Thyroid gland (tissue), 4 donors: ENCODE measurements at regions not wholly inside any gene's neighbourhood (a gene's known extent, or its start where the extent isn't known, plus 50 kb on each side); places are given as distances from the start of the nearest gene placed in this dataset.

Experiments used
- DNase-seq, 2 donors: peaks; one replicate each; pipeline ENCODE4 v3.0.0-alpha.2; 2019
- H3K27ac ChIP-seq, 3 donors: fragments of 200-600 bp; sonication (generic); 1 replicate in 2 of 3; 2 replicates in 1 of 3; pipeline ENCODE4 v1.5.1; 2016 to 2019; ENCODE audit warnings: mild to moderate bottlenecking in 1 of 3, moderate library complexity in 1 of 3
- H3K27me3 ChIP-seq: fragments of 200-600 bp; sonication (generic); one replicate; pipeline ENCODE4 v1.5.1; 2019
- H3K36me3 ChIP-seq, 2 donors: fragments of 200-600 bp; sonication (generic); one replicate each; pipeline ENCODE4 v1.5.1; 2016 to 2019
- H3K4me1 ChIP-seq, 2 donors: fragments of 200-600 bp; sonication (generic); one replicate each; pipeline ENCODE4 v1.5.1; 2017 to 2019
- H3K4me3 ChIP-seq, 3 donors: fragments of 200-600 bp; sonication (generic); replicated peaks in 1 of 3; 1 replicate in 2 of 3; 2 replicates in 1 of 3; pipeline ENCODE4 v1.5.1; 2016; ENCODE audit warnings: mild to moderate bottlenecking in 1 of 3
- H3K9me3 ChIP-seq: fragments of 200-600 bp; sonication (generic); one replicate; pipeline ENCODE4 v1.5.1; 2017
- POLR2A ChIP-seq, 2 donors: fragments of 450-650 bp; IDR thresholded peaks; one replicate each; pipeline ENCODE4 v1.6.1; 2017; ENCODE audit warnings: antibody characterized with exemption in 2 of 2, mild to moderate bottlenecking in 2 of 2, moderate library complexity in 1 of 2
- WGBS, 2 donors: methylation state at CpG; one replicate each; pipeline ENCODE4 v1.1.5; 2017; 5-methylcytosine and 5-hydroxymethylcytosine counted together
- intact Hi-C: fragments of 100-400 bp; cut with DNase I; formaldehyde crosslinking; loops from one replicate; pipeline ENCODE4 v1.15.1; 2023
- TF ChIP-seq, protein P1 (sequence below), 6 experiments: fragments of 200-600 bp in 3 of 6; fragments of 450-650 bp in 3 of 6; sonication (generic) in 3 of 6; IDR thresholded peaks; one replicate each; pipeline ENCODE4 v1.5.1; 2016 to 2019; ENCODE audit warnings: antibody characterized with exemption in 6 of 6, mild to moderate bottlenecking in 2 of 6, inconsistent platforms in 1 of 6, moderate library complexity in 1 of 6

DNA sequence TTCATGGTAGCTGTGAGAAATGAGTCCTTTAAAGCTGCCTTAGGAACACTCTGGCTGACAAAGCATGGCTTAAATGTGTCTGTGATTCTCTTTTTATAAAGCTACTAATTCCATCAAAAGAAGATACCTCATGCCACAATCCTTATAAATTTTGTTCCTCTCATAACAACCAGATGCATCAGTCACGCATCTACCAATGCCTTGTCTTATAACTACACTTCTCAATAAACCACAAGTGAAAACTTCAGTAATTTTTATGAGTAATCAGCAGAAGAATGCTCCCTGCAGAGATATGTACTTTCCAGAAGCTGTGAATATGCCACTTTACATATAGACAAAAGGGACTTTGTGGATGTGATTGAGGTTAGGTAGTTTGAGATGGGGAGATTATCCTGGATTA, 147.8 kb downstream of the SUCLA2 start:
- no peak for DNase-seq
- H3K4me3 ChIP-seq = no peak overlapping the region
- intact Hi-C loops = no loop called here
- WGBS, 2 donors = 86 to 96% methylated on average over 1 of the region's 1 CpG
- H3K36me3 ChIP-seq = no peaks in the 10 kb centered on the region
- H3K27me3 ChIP-seq = no peaks in the 10 kb centered on the region
- peaks cover 0 to 4% of the 10 kb centered on the region in 2 donors for H3K4me1 ChIP-seq
- no peaks in the 10 kb centered on the region for H3K9me3 ChIP-seq
- TF ChIP-seq, protein P1, sequence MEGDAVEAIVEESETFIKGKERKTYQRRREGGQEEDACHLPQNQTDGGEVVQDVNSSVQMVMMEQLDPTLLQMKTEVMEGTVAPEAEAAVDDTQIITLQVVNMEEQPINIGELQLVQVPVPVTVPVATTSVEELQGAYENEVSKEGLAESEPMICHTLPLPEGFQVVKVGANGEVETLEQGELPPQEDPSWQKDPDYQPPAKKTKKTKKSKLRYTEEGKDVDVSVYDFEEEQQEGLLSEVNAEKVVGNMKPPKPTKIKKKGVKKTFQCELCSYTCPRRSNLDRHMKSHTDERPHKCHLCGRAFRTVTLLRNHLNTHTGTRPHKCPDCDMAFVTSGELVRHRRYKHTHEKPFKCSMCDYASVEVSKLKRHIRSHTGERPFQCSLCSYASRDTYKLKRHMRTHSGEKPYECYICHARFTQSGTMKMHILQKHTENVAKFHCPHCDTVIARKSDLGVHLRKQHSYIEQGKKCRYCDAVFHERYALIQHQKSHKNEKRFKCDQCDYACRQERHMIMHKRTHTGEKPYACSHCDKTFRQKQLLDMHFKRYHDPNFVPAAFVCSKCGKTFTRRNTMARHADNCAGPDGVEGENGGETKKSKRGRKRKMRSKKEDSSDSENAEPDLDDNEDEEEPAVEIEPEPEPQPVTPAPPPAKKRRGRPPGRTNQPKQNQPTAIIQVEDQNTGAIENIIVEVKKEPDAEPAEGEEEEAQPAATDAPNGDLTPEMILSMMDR (IDR thresholded peaks at IDR 0.05) = no peak
- no peak for TF ChIP-seq POLR2A (IDR thresholded peaks at IDR 0.05)
- H3K27ac ChIP-seq = no peak overlapping the region

- H3K4me1 ChIP-seq = no peaks in the 10 kb centered on the region
- no peak for DNase-seq
- WGBS, 2 donors = 73 to 84% methylated on average over 4 of the region's 4 CpGs
- TF ChIP-seq POLR2A (IDR thresholded peaks at IDR 0.05) = no peak
- TF ChIP-seq, protein P1 (IDR thresholded peaks at IDR 0.05) = no peak
- H3K9me3 ChIP-seq = no peaks in the 10 kb centered on the region
- H3K27ac ChIP-seq = no peak overlapping the region
- no peaks in the 10 kb centered on the region for H3K27me3 ChIP-seq
- intact Hi-C loops = no loop called here
- no peak overlapping the region for H3K4me3 ChIP-seq
- no peaks in the 10 kb centered on the region for H3K36me3 ChIP-seq
Measured at GRCh38 chr13:47846886-47847285, 154.2 kb downstream of the SUCLA2 start.

DNA sequence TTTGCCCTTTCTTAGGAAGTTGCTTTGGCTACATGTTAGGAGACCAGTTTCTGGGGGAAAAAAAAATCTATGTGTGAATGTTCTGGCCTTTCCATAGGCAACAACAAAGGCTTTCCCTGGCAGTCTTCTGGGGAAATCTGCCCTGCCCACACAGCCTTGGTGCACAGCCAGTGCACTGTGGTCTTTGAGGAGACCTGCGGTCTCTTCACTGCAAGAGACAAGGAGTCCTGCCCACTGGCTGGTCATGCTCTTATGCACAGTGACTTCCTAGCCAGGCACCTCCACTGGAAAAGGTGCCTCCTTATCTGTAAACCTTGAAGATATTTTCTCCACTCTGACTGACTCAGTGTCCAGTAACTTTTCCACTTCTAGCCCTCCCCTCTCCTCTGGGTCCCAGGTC, 155.1 kb downstream of the SUCLA2 start:
- Histone ChIP-seq H3K27ac (no peak overlapping the region), H3K27me3 (no peaks in the 10 kb centered on the region), H3K4me1 (no peaks in the 10 kb centered on the region), H3K36me3 (no peaks in the 10 kb centered on the region), H3K9me3 (no peaks in the 10 kb centered on the region), H3K4me3 (no peak overlapping the region)
- intact Hi-C loops = no loop called here
- 88 to 92% methylated on average over 1 of the region's 1 CpG for WGBS, 2 donors
- no peak for TF ChIP-seq POLR2A (IDR thresholded peaks at IDR 0.05)
- TF ChIP-seq, protein P1 (IDR thresholded peaks at IDR 0.05) = no peak
- DNase-seq = no peak

- H3K27ac ChIP-seq = no peak overlapping the region
- no peaks in the 10 kb centered on the region for H3K4me1 ChIP-seq
- H3K27me3 ChIP-seq = no peaks in the 10 kb centered on the region
- intact Hi-C loops = no loop called here
- H3K9me3 ChIP-seq = no peaks in the 10 kb centered on the region
- TF ChIP-seq POLR2A (IDR thresholded peaks at IDR 0.05) = no peak
- TF ChIP-seq, protein P1 (IDR thresholded peaks at IDR 0.05) = no peak
- H3K4me3 ChIP-seq = no peak overlapping the region
- DNase-seq = no peak
- no peaks in the 10 kb centered on the region for H3K36me3 ChIP-seq
- 84 to 92% methylated on average over 4 of the region's 4 CpGs for WGBS, 2 donors
Measured at GRCh38 chr13:47843005-47843404, 158.1 kb downstream of the SUCLA2 start.

DNA sequence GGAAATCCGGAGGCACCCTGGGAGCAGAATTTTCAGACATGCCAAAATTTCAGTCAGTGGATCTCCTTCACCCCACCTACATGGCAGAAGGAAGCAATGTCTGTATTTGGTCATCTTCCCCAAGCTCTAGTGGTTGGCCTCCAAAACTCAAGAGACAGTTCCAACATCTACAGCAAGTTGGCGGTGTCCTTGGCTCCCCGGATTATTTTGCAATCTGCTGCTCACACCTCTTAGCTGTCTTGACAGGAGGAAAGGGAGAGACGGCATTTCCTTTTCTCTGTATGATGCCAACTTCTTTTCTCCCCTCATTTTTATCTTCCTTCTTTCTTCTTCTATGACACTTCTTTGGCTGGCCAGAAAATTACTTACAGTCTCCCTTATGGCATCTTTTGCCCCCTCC, 159.9 kb downstream of the SUCLA2 start:
- WGBS, 2 donors = 79 to 86% methylated on average over 4 of the region's 4 CpGs

More for the DNA sequence above, 159.9 kb downstream of the SUCLA2 start:
- TF ChIP-seq, protein P1 (IDR thresholded peaks at IDR 0.05) = no peak
- no peak for TF ChIP-seq POLR2A (IDR thresholded peaks at IDR 0.05)
- no peaks in the 10 kb centered on the region for H3K36me3 ChIP-seq
- no peak for DNase-seq
- no peaks in the 10 kb centered on the region for H3K27me3 ChIP-seq
- no peak overlapping the region for H3K27ac ChIP-seq
- H3K4me3 ChIP-seq = no peak overlapping the region
- intact Hi-C loops = no loop called here
- H3K4me1 ChIP-seq = no peaks in the 10 kb centered on the region
- H3K9me3 ChIP-seq = no peaks in the 10 kb centered on the region
